Smooth muscle cell (in vitro differentiated cells): ENCODE measurements at regions not wholly inside any gene's neighbourhood (a gene's known extent, or its start where the extent isn't known, plus 50 kb on each side); places are given as distances from the start of the nearest gene placed in this dataset.

Experiments
- DNase-seq: peaks from one replicate; lab custom pipeline; 2025; ENCODE audit not compliant: unreplicated experiment; lab: John Stamatoyannopoulos, UW
- H2AFZ ChIP-seq: fragments of 200-600 bp; sonication (generic); 2 replicates; pipeline ENCODE4 v1.6.0; 2016; ENCODE audit warnings: antibody characterized with exemption, low read depth, mild to moderate bottlenecking
- H3F3A ChIP-seq: fragments of 200-600 bp; sonication (generic); 2 replicates; pipeline ENCODE4 v1.6.0; 2017; ENCODE audit warnings: antibody characterized with exemption, low read depth
- H3K27ac ChIP-seq: fragments of 200-600 bp; sonication (generic); 2 replicates; pipeline ENCODE4 v1.5.1; 2016; ENCODE audit warnings: low read depth, mild to moderate bottlenecking
- H3K27me3 ChIP-seq: fragments of 200-600 bp; sonication (generic); 2 replicates; pipeline ENCODE4 v1.6.1; 2016; ENCODE audit warnings: low read depth, mild to moderate bottlenecking
- H3K36me3 ChIP-seq: fragments of 200-600 bp; sonication (generic); 2 replicates; pipeline ENCODE4 v1.5.1; 2016; ENCODE audit warnings: low read depth
- H3K4me1 ChIP-seq: fragments of 200-600 bp; sonication (generic); 2 replicates; pipeline ENCODE4 v1.5.1; 2016; ENCODE audit warnings: low read depth
- H3K4me2 ChIP-seq: fragments of 200-600 bp; sonication (generic); 2 replicates; pipeline ENCODE4 v1.6.0; 2016; ENCODE audit warnings: mild to moderate bottlenecking
- H3K4me3 ChIP-seq: fragments of 200-600 bp; sonication (generic); 2 replicates; pipeline ENCODE4 v1.5.1; 2016; ENCODE audit warnings: mild to moderate bottlenecking
- H3K79me2 ChIP-seq: fragments of 200-600 bp; sonication (generic); 2 replicates; pipeline ENCODE4 v1.6.0; 2016; ENCODE audit warnings: low read depth, mild to moderate bottlenecking
- H3K9ac ChIP-seq: fragments of 200-600 bp; sonication (generic); 2 replicates; pipeline ENCODE4 v1.6.0; 2016; ENCODE audit warnings: low read depth
- H3K9me3 ChIP-seq: fragments of 200-600 bp; sonication (generic); replicated peaks from 2 replicates; pipeline ENCODE4 v1.5.1; 2016; ENCODE audit warnings: low read depth
- H4K20me1 ChIP-seq: fragments of 200-600 bp; sonication (generic); 2 replicates; pipeline ENCODE4 v1.6.0; 2016; ENCODE audit warnings: low read depth
- CTCF ChIP-seq: fragments of 200-600 bp; sonication (generic); IDR thresholded peaks from 2 replicates; pipeline ENCODE4 v1.5.1; 2017; ENCODE audit warnings: borderline replicate concordance, mild to moderate bottlenecking, antibody characterized with exemption; ENCODE audit not compliant: insufficient read depth, poor library complexity, severe bottlenecking
- WGBS: methylation state at CpG from one replicate; pipeline ENCODE4 v1.1.7; 2016; ENCODE audit warnings: low lambda C conversion rate; 5-methylcytosine and 5-hydroxymethylcytosine counted together

- no peaks in the 10 kb centered on the region for H3K9me3 ChIP-seq
- peak overlapping the region; percentile 22 for H3K4me3 ChIP-seq
- TF ChIP-seq CTCF: no peak
- no peaks in the 10 kb centered on the region for H3K36me3 ChIP-seq
- H3K79me2 ChIP-seq: no peaks in the 10 kb centered on the region
- H3F3A ChIP-seq: peaks cover 19% of the 10 kb centered on the region
- H3K4me1 ChIP-seq: peaks cover 12% of the 10 kb centered on the region
- H2AFZ ChIP-seq: no peak overlapping the region
- H3K27ac ChIP-seq: peak overlapping the region; percentile 74
- no peak for DNase-seq
- H3K27me3 ChIP-seq: no peaks in the 10 kb centered on the region
- H4K20me1 ChIP-seq: no peaks in the 10 kb centered on the region
- H3K9ac ChIP-seq: no peak overlapping the region
- H3K4me2 ChIP-seq: peak overlapping the region; percentile 75
- WGBS: 17% methylated on average over 6 of the region's 6 CpGs
These were observed 385.4 kb upstream of the SEMA6D start for GRCh38 chr15:47331829-47332393.

- H3K79me2 ChIP-seq: no peaks in the 10 kb centered on the region
- H4K20me1 ChIP-seq: no peaks in the 10 kb centered on the region
- H3K27ac ChIP-seq: peak overlapping the region; percentile 74
- peaks cover 19% of the 10 kb centered on the region for H3F3A ChIP-seq
- peaks cover 12% of the 10 kb centered on the region for H3K4me1 ChIP-seq
- H3K9ac ChIP-seq: no peak overlapping the region
- H3K4me2 ChIP-seq: peak overlapping the region; percentile 75
- TF ChIP-seq CTCF: no peak
- H3K4me3 ChIP-seq: peak overlapping the region; percentile 22
- WGBS: 6% methylated on average over 2 of the region's 2 CpGs
- no peaks in the 10 kb centered on the region for H3K9me3 ChIP-seq
- no peaks in the 10 kb centered on the region for H3K27me3 ChIP-seq
- DNase-seq: no peak
- H2AFZ ChIP-seq: no peak overlapping the region
- H3K36me3 ChIP-seq: no peaks in the 10 kb centered on the region
These were observed 384.8 kb upstream of the SEMA6D start for GRCh38 chr15:47332481-47332880.

GRCh38 chr15:47333734-47334133 is 383.6 kb upstream of the SEMA6D start:
- H3F3A ChIP-seq: peaks cover 19% of the 10 kb centered on the region
- H3K27me3 ChIP-seq: no peaks in the 10 kb centered on the region
- H3K4me3 ChIP-seq: no peak overlapping the region
- TF ChIP-seq CTCF: no peak
- no peak overlapping the region for H3K27ac ChIP-seq
- H3K36me3 ChIP-seq: no peaks in the 10 kb centered on the region
- no peaks in the 10 kb centered on the region for H3K79me2 ChIP-seq
- H3K4me2 ChIP-seq: no peak overlapping the region
- no peak overlapping the region for H3K9ac ChIP-seq
- no peaks in the 10 kb centered on the region for H4K20me1 ChIP-seq
- no peak overlapping the region for H2AFZ ChIP-seq
- DNase-seq: no peak
- H3K4me1 ChIP-seq: peaks cover 12% of the 10 kb centered on the region
- 60% methylated on average over 5 of the region's 5 CpGs for WGBS
- no peaks in the 10 kb centered on the region for H3K9me3 ChIP-seq
